Non-pigmented ciliary epithelial cell (primary cell): ENCODE measurements at regions not wholly inside any gene's neighbourhood (a gene's known extent, or its start where the extent isn't known, plus 50 kb on each side); places are given as distances from the start of the nearest gene placed in this dataset.
A peak's percentile ranks its signal among the peaks of the same experiment; 100 is the strongest.
"Not testable (repeated sequence)": the region's sequence is repeated elsewhere in the genome, so short reads cannot be mapped to it uniquely, and the experiment has no call there.

Experiments
- DNase-seq: peaks from one replicate; pipeline ENCODE4 v3.0.0-alpha.2; 2010; ENCODE audit warnings: low read depth

DNA sequence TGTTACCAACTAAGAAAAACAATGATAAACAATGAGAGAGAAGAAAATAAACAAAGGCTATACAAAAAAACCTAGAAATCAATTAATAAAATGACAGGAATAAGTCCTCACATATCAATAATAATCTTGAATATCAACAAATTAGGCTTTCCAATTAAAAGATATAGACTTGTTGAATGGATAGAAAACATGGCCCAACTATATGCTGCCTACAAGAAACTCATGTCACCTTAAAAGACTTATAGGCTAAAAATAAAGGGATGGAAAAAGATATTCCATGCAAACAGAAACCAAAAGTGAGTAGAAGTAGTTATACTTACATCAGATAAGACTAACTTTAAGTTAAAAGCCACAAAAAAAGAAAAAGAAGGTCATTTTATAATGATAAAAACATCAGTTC, 183.9 kb downstream of the MYRFL start:
- DNase-seq: no peak

DNA sequence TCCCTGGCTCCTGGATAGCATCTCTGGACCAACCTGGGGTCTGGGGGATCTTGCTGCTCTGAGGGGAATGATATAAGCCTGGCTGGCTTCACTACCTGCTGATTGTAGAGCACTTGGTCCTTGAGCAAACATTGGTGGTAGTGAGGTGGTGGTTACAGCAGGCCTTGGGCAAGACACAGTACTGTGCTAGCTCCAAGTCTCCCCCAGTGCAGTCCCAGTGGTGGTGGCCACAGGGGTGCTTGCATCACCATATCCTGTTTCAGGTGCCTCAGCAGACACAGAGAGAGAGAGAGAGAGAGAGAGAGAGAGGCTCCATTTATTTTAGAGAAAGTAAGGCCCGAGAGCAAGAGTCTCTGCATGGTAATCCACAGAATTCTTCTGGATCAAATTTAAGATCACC, 186.3 kb downstream of the MYRFL start:
- no peak for DNase-seq

DNA sequence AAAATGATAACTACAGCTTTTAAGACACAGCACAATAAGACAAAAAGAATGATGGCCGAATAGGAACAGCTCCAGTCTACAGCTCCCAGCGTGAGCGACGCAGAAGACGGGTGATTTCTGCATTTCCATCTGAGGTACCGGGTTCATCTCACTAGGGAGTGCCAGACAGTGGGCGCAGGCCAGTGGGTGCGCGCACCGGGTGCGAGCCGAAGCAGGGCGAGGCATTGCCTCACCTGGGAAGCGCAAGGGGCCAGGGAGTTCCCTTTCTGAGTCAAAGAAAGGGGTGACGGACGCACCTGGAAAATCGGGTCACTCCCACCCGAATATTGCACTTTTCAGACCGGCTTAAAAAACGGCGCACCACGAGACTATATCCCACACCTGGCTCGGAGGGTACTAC, 188.0 kb downstream of the MYRFL start:
- not testable (repeated sequence) for DNase-seq

GRCh38 chr12:70028515-70028914, 203.5 kb downstream of the MYRFL start:
- DNase-seq: no peak

- no peak for DNase-seq
These were observed 203.9 kb downstream of the MYRFL start for GRCh38 chr12:70028918-70029317.

DNA sequence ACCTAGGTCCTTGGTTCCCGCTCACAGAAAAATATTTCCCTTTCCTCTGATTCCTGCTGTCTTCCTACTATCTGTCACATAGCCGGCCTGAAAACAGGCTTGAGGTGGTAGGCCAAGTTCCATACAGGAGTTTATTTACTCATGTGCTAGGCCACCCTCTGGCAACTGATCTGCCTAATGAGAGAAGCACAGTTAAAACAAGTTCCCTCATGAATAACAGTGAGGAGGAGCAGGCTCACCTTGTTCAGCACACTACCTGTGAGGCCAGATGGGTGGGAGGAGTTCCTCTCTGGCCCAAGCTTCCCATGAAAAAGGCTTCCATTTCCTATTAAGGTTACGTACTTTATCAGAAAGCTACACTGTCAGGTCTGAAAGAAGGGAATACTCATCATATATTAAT, 206.0 kb downstream of the MYRFL start:
- DNase-seq: no peak

DNA sequence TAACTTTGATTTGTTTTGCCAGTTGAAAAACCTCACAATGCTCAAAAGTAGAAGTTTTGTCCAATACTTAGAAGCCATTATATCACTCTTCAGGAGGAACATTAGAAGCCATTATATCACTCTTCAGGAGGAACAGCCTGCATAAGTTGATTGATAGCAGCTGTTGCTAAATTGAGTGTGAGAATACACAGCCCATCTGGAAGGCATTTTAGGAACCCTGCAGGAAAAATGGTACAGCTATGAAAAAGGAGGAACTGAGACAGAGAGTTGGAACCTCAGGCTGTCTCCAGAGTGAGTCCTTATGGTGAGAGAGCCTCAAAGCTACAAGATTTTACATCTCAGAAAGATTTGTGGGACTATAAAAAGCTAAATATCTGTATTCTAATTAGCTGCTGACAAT, 207.0 kb downstream of the MYRFL start:
- no peak for DNase-seq

GRCh38 chr12:70033310-70033709, 208.3 kb downstream of the MYRFL start:
- no peak for DNase-seq

GRCh38 chr12:70040141-70040540, 203.1 kb upstream of the CNOT2 start:
- no peak for DNase-seq

GRCh38 chr12:70042675-70043074, 200.6 kb upstream of the CNOT2 start:
- no peak for DNase-seq

- DNase-seq: no peak
These were observed 199.6 kb upstream of the CNOT2 start for GRCh38 chr12:70043490-70044138.

DNA sequence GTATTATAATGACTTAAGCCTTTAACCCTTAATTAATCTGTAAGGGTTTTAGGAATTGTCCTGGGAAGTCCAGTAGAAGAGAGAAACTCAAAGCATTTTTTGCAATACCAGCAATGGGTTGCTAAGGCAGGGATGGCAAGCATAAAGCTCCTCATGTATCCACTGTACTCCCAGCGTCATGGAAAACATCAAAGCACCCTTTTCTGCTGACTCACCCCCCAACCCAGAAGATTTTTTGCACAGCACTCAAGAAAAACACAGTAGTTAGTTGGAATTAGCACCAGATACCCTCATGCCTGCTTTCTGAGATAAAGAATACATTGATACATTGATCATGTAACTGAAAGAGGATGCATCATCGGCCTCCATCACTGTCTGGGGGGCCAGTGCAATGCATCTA, 199.1 kb upstream of the CNOT2 start:
- no peak for DNase-seq

GRCh38 chr12:70045036-70045435, 198.2 kb upstream of the CNOT2 start:
- DNase-seq: no peak

DNA sequence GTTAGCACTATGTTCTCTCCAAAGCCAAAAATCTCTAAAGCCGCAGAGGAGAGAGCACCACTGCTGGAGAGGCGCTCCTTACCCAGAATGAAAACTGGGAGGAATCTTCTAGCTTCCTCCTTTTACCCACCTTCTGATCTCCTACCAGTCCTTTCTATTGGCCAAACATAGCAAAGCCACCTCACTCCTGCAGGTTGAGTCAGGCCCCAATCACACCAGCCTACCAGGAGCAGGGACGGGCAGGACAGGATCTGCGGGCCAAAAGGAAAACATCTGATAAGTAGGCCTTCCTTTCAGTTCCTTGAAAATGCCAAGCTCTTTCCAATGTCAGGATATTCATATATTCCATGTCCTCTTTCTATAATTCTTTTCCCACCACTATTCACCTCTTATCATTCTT, 197.7 kb upstream of the CNOT2 start:
- DNase-seq: no peak

GRCh38 chr12:70048521-70049250, 194.5 kb upstream of the CNOT2 start:
- DNase-seq: no peak

DNA sequence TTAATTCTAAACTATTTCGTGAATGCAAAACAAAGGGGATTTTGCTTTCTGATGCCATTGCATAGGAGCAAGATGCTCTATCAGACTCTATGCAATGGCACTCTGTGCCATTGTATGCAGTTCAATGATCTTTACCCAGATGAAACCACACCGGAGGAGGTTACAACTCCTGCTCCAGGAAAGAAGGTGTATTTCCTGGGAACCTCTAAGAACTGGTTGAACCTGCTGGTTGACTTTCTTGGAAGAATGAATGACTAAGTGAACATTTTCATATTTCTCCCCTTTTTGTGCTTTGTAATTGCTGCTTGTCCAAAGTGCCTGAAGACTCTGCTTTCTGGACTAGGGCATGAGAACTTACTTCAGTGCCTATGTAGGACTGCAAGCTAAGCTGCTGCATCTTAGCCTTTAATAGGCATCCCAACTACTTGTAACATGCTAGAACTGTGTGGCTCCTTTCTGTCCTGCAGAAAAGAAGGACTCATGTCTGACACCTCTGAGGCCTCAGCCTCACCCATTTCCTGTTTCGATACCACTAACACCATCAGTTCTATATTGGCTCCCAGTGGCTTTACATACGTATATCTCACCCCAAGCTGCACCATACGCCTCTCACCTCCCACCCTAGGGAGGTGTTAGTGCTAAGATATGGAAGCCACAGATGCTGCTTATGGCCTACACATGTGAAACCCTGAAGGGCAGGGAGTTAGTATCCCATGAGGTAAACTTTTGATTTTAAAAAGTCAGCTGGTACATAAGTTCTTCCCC, 193.5 kb upstream of the CNOT2 start:
- no peak for DNase-seq

- no peak for DNase-seq
These were observed 190.8 kb upstream of the CNOT2 start for GRCh38 chr12:70052476-70052875.

GRCh38 chr12:70052931-70053497, 190.2 kb upstream of the CNOT2 start:
- peak; percentile 42 for DNase-seq

- DNase-seq: no peak
These were observed 183.9 kb upstream of the CNOT2 start for GRCh38 chr12:70059373-70059772.

DNA sequence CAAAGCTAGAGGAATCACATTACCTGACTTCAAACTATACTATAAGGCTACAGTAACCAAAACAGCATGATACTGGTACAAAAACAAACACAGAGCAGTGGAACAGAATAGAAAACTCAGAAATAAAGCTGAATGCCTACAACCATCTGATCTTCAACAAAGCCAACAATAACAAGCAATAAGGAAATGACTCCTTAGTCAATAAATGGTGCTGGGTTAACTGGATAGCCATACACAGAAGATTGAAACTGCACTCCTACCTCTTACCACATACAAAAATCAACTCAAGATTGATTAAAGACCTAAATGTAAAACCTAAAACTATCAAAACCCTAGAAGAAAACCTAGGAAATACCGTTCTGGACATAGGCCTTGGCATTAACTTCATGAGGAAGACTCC, 182.6 kb upstream of the CNOT2 start:
- no peak for DNase-seq

- DNase-seq: no peak
These were observed 174.5 kb upstream of the CNOT2 start for GRCh38 chr12:70068743-70069142.

DNA sequence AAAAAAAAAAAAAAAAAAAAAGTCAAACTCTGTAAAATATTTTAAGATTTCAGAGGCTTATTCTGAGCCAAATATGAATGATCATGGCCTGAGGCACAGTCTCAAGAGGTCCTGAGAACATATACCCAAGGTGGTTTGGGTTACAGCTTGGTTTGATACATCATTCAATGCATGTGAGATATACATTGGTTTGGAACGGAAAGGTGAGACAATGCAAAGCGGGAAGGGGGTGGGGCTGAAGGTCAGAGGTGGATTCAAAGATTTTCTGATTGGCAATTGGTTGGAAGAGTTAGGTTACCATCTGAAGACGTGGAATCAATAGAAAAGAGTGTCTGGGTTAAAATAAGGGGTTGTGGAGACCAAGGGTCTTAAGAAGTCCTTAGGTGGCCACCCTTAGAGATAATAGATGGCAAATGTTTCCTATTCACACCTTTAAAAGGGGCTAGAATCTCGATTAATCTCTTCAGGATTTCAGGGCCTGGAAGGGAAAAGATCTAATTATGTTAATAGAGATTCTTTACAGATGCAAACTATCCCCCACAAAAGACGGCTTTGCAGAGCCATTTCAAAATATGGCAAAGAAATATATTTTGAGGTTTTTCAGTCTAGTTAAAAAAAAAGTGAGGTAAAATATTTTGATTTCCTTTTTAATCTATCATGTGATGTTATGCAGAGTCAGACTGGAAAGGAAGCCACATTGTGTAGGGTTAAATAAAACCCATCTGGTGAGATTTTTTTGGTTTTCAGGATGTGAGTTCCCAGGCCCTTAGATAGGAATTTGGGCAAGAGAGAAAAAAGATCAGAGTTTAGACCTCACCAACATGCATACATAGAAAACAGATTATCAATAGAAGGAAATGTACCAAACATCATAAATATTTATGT, 173.8 kb upstream of the CNOT2 start:
- DNase-seq: no peak
